GM23338 (cell line): ENCODE measurements at regions not wholly inside any gene's neighbourhood (a gene's known extent, or its start where the extent isn't known, plus 50 kb on each side); places are given as distances from the start of the nearest gene placed in this dataset.

Experiments
- ATAC-seq: fragments of 200-7000 bp; cut with Tn5 transposase; 3 replicates; pipeline ENCODE4 v1.9.1; 2020
- DNase-seq: peaks from one replicate; pipeline ENCODE4 v3.0.0-alpha.2; 2015; ENCODE audit warnings: low spot score
- H2AFZ ChIP-seq: fragments of 200-600 bp; sonication (generic); 2 replicates; pipeline ENCODE4 v1.8.0; 2016; ENCODE audit warnings: antibody characterized with exemption, mild to moderate bottlenecking, moderate library complexity
- H3F3A ChIP-seq: fragments of 200-600 bp; sonication (generic); replicated peaks from 2 replicates; pipeline ENCODE4 v1.8.0; 2017; ENCODE audit warnings: antibody characterized with exemption, mixed run types, low read depth
- H3K27ac ChIP-seq: fragments of 200-600 bp; sonication (generic); 2 replicates; pipeline ENCODE4 v1.6.1; 2016; ENCODE audit warnings: low read depth
- H3K27me3 ChIP-seq: fragments of 200-600 bp; sonication (generic); 2 replicates; pipeline ENCODE4 v1.8.0; 2016; ENCODE audit warnings: mild to moderate bottlenecking, mixed run types, moderate library complexity; ENCODE audit not compliant: insufficient read depth
- H3K36me3 ChIP-seq: fragments of 200-600 bp; sonication (generic); 2 replicates; pipeline ENCODE4 v1.8.0; 2016; ENCODE audit warnings: mild to moderate bottlenecking; ENCODE audit not compliant: insufficient read depth
- H3K4me1 ChIP-seq: fragments of 200-600 bp; sonication (generic); 2 replicates; pipeline ENCODE4 v1.8.0; 2016; ENCODE audit warnings: mild to moderate bottlenecking, moderate library complexity; ENCODE audit not compliant: insufficient read depth
- H3K4me2 ChIP-seq: fragments of 200-600 bp; sonication (generic); 2 replicates; pipeline ENCODE4 v1.7.1; 2017; ENCODE audit warnings: mixed run types
- H3K4me3 ChIP-seq: fragments of 200-600 bp; sonication (generic); 2 replicates; pipeline ENCODE4 v1.6.1; 2016; ENCODE audit warnings: mixed run types
- H3K79me2 ChIP-seq: fragments of 200-600 bp; sonication (generic); replicated peaks from 2 replicates; pipeline ENCODE4 v1.8.0; 2017; ENCODE audit warnings: mild to moderate bottlenecking; ENCODE audit not compliant: insufficient read depth
- H3K9me2 ChIP-seq: fragments of 200-600 bp; sonication (generic); 2 replicates; pipeline ENCODE4 v1.8.0; 2017; ENCODE audit not compliant: insufficient read depth
- H4K20me1 ChIP-seq: fragments of 200-600 bp; sonication (generic); replicated peaks from 2 replicates; pipeline ENCODE4 v1.8.0; 2017; ENCODE audit warnings: mild to moderate bottlenecking; ENCODE audit not compliant: insufficient read depth
- H3K27ac Mint-ChIP-seq: 2 replicates; pipeline ENCODE4 v1.8.0; 2020; ENCODE audit warnings: inconsistent platforms, mild to moderate bottlenecking, moderate library complexity, mixed read lengths
- H3K27me3 Mint-ChIP-seq: 3 replicates; pipeline ENCODE4 v1.8.0; 2022; ENCODE audit warnings: low read depth, mild to moderate bottlenecking, moderate library complexity, mixed read lengths, inconsistent platforms; ENCODE audit not compliant: insufficient read depth, poor library complexity
- H3K36me3 Mint-ChIP-seq: 3 replicates; pipeline ENCODE4 v1.8.0; 2021; ENCODE audit warnings: low read depth, mild to moderate bottlenecking, inconsistent platforms, moderate library complexity, mixed read lengths
- H3K4me1 Mint-ChIP-seq: 3 replicates; pipeline ENCODE4 v1.8.0; 2020; ENCODE audit warnings: mild to moderate bottlenecking, inconsistent platforms, mixed read lengths
- H3K4me3 Mint-ChIP-seq: 3 replicates; pipeline ENCODE4 v1.8.0; 2021; ENCODE audit warnings: moderate library complexity, mild to moderate bottlenecking, inconsistent platforms, mixed read lengths
- H3K9me3 Mint-ChIP-seq: 3 replicates; pipeline ENCODE4 v1.8.0; 2020; ENCODE audit warnings: moderate library complexity, mild to moderate bottlenecking, inconsistent platforms, mixed read lengths
- CREB1 ChIP-seq: fragments of 250-450 bp; sonication (Bioruptor Pico); IDR thresholded peaks from 2 replicates; pipeline ENCODE4 v1.5.0; 2020; ENCODE audit warnings: low read depth, mild to moderate bottlenecking, moderate library complexity
- CTCF ChIP-seq, 2 experiments: fragments of 200-600 bp in 1 of 2; sonication (generic) in 1 of 2; conservative IDR thresholded peaks; 2 replicates each; pipeline versions ENCODE4 v1.5.1 to v1.6.1; 2016 to 2017; ENCODE audit warnings: antibody characterized with exemption in 2 of 2, low read depth in 2 of 2, mild to moderate bottlenecking in 2 of 2, moderate library complexity in 1 of 2
- ETS1 ChIP-seq: IDR thresholded peaks from 2 replicates; pipeline ENCODE4 v1.6.1; 2016; ENCODE audit warnings: antibody characterized with exemption
- EZH2 ChIP-seq: fragments of 200-600 bp; sonication (generic); IDR thresholded peaks from one replicate; pipeline ENCODE4 v1.8.0; 2017; ENCODE audit warnings: antibody characterized with exemption, mild to moderate bottlenecking, low read depth; ENCODE audit not compliant: unreplicated experiment
- EZH2phosphoT487 ChIP-seq: fragments of 200-600 bp; sonication (generic); IDR thresholded peaks from one replicate; pipeline ENCODE4 v1.8.1; 2018; ENCODE audit warnings: antibody characterized with exemption; ENCODE audit not compliant: unreplicated experiment
- JUNB ChIP-seq: IDR thresholded peaks from one replicate; pipeline ENCODE4 v1.6.1; 2016; ENCODE audit warnings: antibody characterized with exemption; ENCODE audit not compliant: unreplicated experiment
- NANOG ChIP-seq: IDR thresholded peaks from 2 replicates; pipeline ENCODE4 v1.6.1; 2016; ENCODE audit warnings: antibody characterized with exemption, borderline replicate concordance
- POLR2AphosphoS5 ChIP-seq: IDR thresholded peaks from 2 replicates; pipeline ENCODE4 v1.6.1; 2016; ENCODE audit warnings: antibody characterized with exemption, low read depth
- STAT1 ChIP-seq: IDR thresholded peaks from one replicate; pipeline ENCODE4 v1.6.1; 2016; ENCODE audit warnings: antibody characterized with exemption; ENCODE audit not compliant: unreplicated experiment
- ZNF114 ChIP-seq: fragments of 250-450 bp; sonication (Bioruptor Pico); IDR thresholded peaks from 2 replicates; pipeline ENCODE4 v1.5.0; 2020; ENCODE audit warnings: mild to moderate bottlenecking, moderate library complexity
- ZNF331 ChIP-seq: fragments of 250-450 bp; sonication (Bioruptor Pico); IDR thresholded peaks from 2 replicates; pipeline ENCODE4 v1.5.0; 2020; ENCODE audit warnings: low read depth, mild to moderate bottlenecking, moderate library complexity
- ZNF462 ChIP-seq: fragments of 250-450 bp; sonication (Bioruptor Pico); IDR thresholded peaks from 2 replicates; pipeline ENCODE4 v1.5.0; 2020; ENCODE audit warnings: mild to moderate bottlenecking, moderate library complexity

- TF ChIP-seq ETS1: no peak
- no peak for TF ChIP-seq CTCF (conservative IDR thresholded peaks at IDR 0.05; ENCODE audit: low read depth in 2 of 2)
- no peak for TF ChIP-seq NANOG
- TF ChIP-seq POLR2AphosphoS5: no peak
- no peak for TF ChIP-seq JUNB
- TF ChIP-seq EZH2phosphoT487: no peak
- no peak for TF ChIP-seq CREB1
- TF ChIP-seq EZH2: no peak
- TF ChIP-seq STAT1: no peak
Observed at GRCh38 chr10:44066527-44067255, 318.2 kb downstream of the CXCL12 start (continued).

- H3K4me2 ChIP-seq: no peak overlapping the region
- no peaks in the 10 kb centered on the region for H3K27me3 ChIP-seq
- H3K9me3 Mint-ChIP-seq: no peaks in the 10 kb centered on the region; the same call in 2 of the 3 replicates
- H3K79me2 ChIP-seq: no peaks in the 10 kb centered on the region
- no peaks in the 10 kb centered on the region for H3K4me1 Mint-ChIP-seq
- H3K9me2 ChIP-seq: no peaks in the 10 kb centered on the region
- no peaks in the 10 kb centered on the region for H3K36me3 ChIP-seq
- no peaks in the 10 kb centered on the region for H4K20me1 ChIP-seq
- no peaks in the 10 kb centered on the region for H3K36me3 Mint-ChIP-seq
- no peak overlapping the region; the same call in 1 of the 2 replicates for H2AFZ ChIP-seq
- H3K4me1 ChIP-seq: no peaks in the 10 kb centered on the region
- ATAC-seq (no peak), DNase-seq (no peak)
- no peak overlapping the region for H3K4me3 Mint-ChIP-seq
- peaks cover 2% of the 10 kb centered on the region for H3K27me3 Mint-ChIP-seq
- no peaks in the 10 kb centered on the region for H3F3A ChIP-seq
- no peak overlapping the region for H3K27ac ChIP-seq
- no peak overlapping the region for H3K27ac Mint-ChIP-seq
- no peak overlapping the region for H3K4me3 ChIP-seq
- TF ChIP-seq POLR2AphosphoS5 (no peak), ZNF331 (CRISPR knock-in tag) (no peak), EZH2phosphoT487 (no peak), ETS1 (no peak), ZNF462 (CRISPR knock-in tag) (no peak), EZH2 (no peak), ZNF114 (CRISPR knock-in tag) (no peak)
Observed at GRCh38 chr10:44065788-44066526, 318.9 kb downstream of the CXCL12 start.
